Chondrocyte (in vitro differentiated cells): ENCODE measurements at regions not wholly inside any gene's neighbourhood (a gene's known extent, or its start where the extent isn't known, plus 50 kb on each side); places are given as distances from the start of the nearest gene placed in this dataset.
"Not testable (repeated sequence)": the region's sequence is repeated elsewhere in the genome, so short reads cannot be mapped to it uniquely, and the experiment has no call there.

Experiments
- DNase-seq: peaks from one replicate; pipeline ENCODE4 v3.0.0; 2021; ENCODE audit warnings: mixed read lengths, low spot score
- H3K27ac Mint-ChIP-seq: one replicate; pipeline ENCODE4 v1.8.0; 2021; ENCODE audit warnings: mild to moderate bottlenecking, moderate library complexity, mixed read lengths; ENCODE audit not compliant: unreplicated experiment
- H3K27me3 Mint-ChIP-seq: 2 replicates; pipeline ENCODE4 v1.8.0; 2021; ENCODE audit warnings: low read depth, mixed read lengths
- H3K36me3 Mint-ChIP-seq: 2 replicates; pipeline ENCODE4 v1.8.0; 2021; ENCODE audit warnings: low read depth, mixed read lengths
- H3K4me1 Mint-ChIP-seq: 2 replicates; pipeline ENCODE4 v1.8.0; 2021; ENCODE audit warnings: low read depth, mild to moderate bottlenecking, mixed read lengths
- H3K4me3 Mint-ChIP-seq: one replicate; pipeline ENCODE4 v1.8.0; 2021; ENCODE audit warnings: mild to moderate bottlenecking, moderate library complexity, mixed read lengths; ENCODE audit not compliant: unreplicated experiment
- H3K9me3 Mint-ChIP-seq: 2 replicates; pipeline ENCODE4 v1.8.0; 2021; ENCODE audit warnings: low read depth, mixed read lengths
- CTCF ChIP-seq: fragments of 200-600 bp; sonication (generic); IDR thresholded peaks from 2 replicates; pipeline ENCODE4 v1.5.0; 2021; ENCODE audit warnings: antibody characterized with exemption, mild to moderate bottlenecking, moderate library complexity

GRCh38 chr4:9600246-9600645 lies 156.0 kb downstream of the DEFB131A start:
- DNase-seq: no peak
- Mint-ChIP-seq H3K9me3 (peaks cover 12% of the 10 kb centered on the region), H3K27me3 (no peaks in the 10 kb centered on the region), H3K27ac (no peak overlapping the region), H3K4me3 (no peak overlapping the region), H3K4me1 (peaks cover 3% of the 10 kb centered on the region), H3K36me3 (no peaks in the 10 kb centered on the region)
- no peak for TF ChIP-seq CTCF

GRCh38 chr4:9602389-9602914 lies 158.2 kb downstream of the DEFB131A start:
- H3K27me3 Mint-ChIP-seq: no peaks in the 10 kb centered on the region
- no peak overlapping the region for H3K27ac Mint-ChIP-seq
- no peak for TF ChIP-seq CTCF
- H3K4me3 Mint-ChIP-seq: no peak overlapping the region
- DNase-seq: no peak
- H3K4me1 Mint-ChIP-seq: peaks cover 3% of the 10 kb centered on the region
- H3K9me3 Mint-ChIP-seq: peaks cover 7% of the 10 kb centered on the region
- H3K36me3 Mint-ChIP-seq: no peaks in the 10 kb centered on the region

GRCh38 chr4:9604031-9604892 lies 160.0 kb downstream of the DEFB131A start:
- H3K36me3 Mint-ChIP-seq, H3K4me1 Mint-ChIP-seq, H3K27me3 Mint-ChIP-seq, H3K27ac Mint-ChIP-seq, DNase-seq: not testable (repeated sequence)
- peak overlapping the region; percentile 17 for H3K4me3 Mint-ChIP-seq
- peaks cover 11% of the 10 kb centered on the region for H3K9me3 Mint-ChIP-seq

GRCh38 chr4:9604893-9605190 lies 160.6 kb downstream of the DEFB131A start:
- H3K9me3 Mint-ChIP-seq, H3K27me3 Mint-ChIP-seq, H3K4me1 Mint-ChIP-seq, H3K36me3 Mint-ChIP-seq, H3K4me3 Mint-ChIP-seq, DNase-seq, H3K27ac Mint-ChIP-seq: not testable (repeated sequence)

GRCh38 chr4:9608300-9608699 lies 164.1 kb downstream of the DEFB131A start:
- no peaks in the 10 kb centered on the region for H3K36me3 Mint-ChIP-seq
- no peak for TF ChIP-seq CTCF
- no peak overlapping the region for H3K27ac Mint-ChIP-seq
- peaks cover 22% of the 10 kb centered on the region for H3K9me3 Mint-ChIP-seq
- H3K4me3 Mint-ChIP-seq: no peak overlapping the region
- peaks cover 3% of the 10 kb centered on the region for H3K4me1 Mint-ChIP-seq
- no peak for DNase-seq
- no peaks in the 10 kb centered on the region for H3K27me3 Mint-ChIP-seq

- not testable (repeated sequence) for H3K4me1 Mint-ChIP-seq, H3K4me3 Mint-ChIP-seq, H3K27ac Mint-ChIP-seq, DNase-seq, H3K27me3 Mint-ChIP-seq, H3K36me3 Mint-ChIP-seq
- peaks cover 22% of the 10 kb centered on the region for H3K9me3 Mint-ChIP-seq
Measured at GRCh38 chr4:9610321-9610720, 166.1 kb downstream of the DEFB131A start.

GRCh38 chr4:9611101-9611500 lies 166.9 kb downstream of the DEFB131A start:
- Mint-ChIP-seq H3K9me3 (peaks cover 22% of the 10 kb centered on the region), H3K27me3 (no peaks in the 10 kb centered on the region), H3K4me1 (no peaks in the 10 kb centered on the region), H3K36me3 (no peaks in the 10 kb centered on the region), H3K4me3 (no peak overlapping the region), H3K27ac (no peak overlapping the region)
- no peak for TF ChIP-seq CTCF
- DNase-seq: no peak

GRCh38 chr4:9636411-9636810 lies 145.0 kb upstream of the DRD5 start:
- DNase-seq, H3K27me3 Mint-ChIP-seq, H3K9me3 Mint-ChIP-seq, H3K27ac Mint-ChIP-seq, H3K36me3 Mint-ChIP-seq, H3K4me1 Mint-ChIP-seq, H3K4me3 Mint-ChIP-seq: not testable (repeated sequence)
